Loucy (cell line): ENCODE measurements at regions not wholly inside any gene's neighbourhood (a gene's known extent, or its start where the extent isn't known, plus 50 kb on each side); places are given as distances from the start of the nearest gene placed in this dataset.

ENCODE experiments used
- H2AFZ ChIP-seq: fragments of 200-600 bp; sonication (generic); 2 replicates; pipeline ENCODE4 v1.6.0; 2016; ENCODE audit warnings: antibody characterized with exemption, mild to moderate bottlenecking, low read length, moderate library complexity
- H3F3A ChIP-seq: fragments of 200-600 bp; 2 replicates; pipeline ENCODE4 v1.6.0; 2016; ENCODE audit warnings: antibody characterized with exemption, low read depth, mild to moderate bottlenecking
- H3K27me3 ChIP-seq: fragments of 200-600 bp; sonication (generic); 2 replicates; pipeline ENCODE4 v1.6.1; 2014; ENCODE audit warnings: low read length, mild to moderate bottlenecking; ENCODE audit not compliant: insufficient read depth, poor library complexity, severe bottlenecking
- H3K36me3 ChIP-seq: fragments of 200-600 bp; sonication (generic); 2 replicates; pipeline ENCODE4 v1.6.1; 2016; ENCODE audit warnings: low read length; ENCODE audit not compliant: insufficient read depth
- H3K4me1 ChIP-seq: fragments of 200-600 bp; sonication (generic); 2 replicates; pipeline ENCODE4 v1.5.1; 2014; ENCODE audit warnings: low read length, mild to moderate bottlenecking; ENCODE audit not compliant: insufficient read depth, poor library complexity, severe bottlenecking
- H3K4me2 ChIP-seq: fragments of 200-600 bp; sonication (generic); 2 replicates; pipeline ENCODE4 v1.6.0; 2014; ENCODE audit warnings: antibody characterized with exemption, low read length, low read depth, mild to moderate bottlenecking; ENCODE audit not compliant: poor library complexity, severe bottlenecking
- H3K4me3 ChIP-seq: fragments of 200-600 bp; sonication (generic); 2 replicates; pipeline ENCODE4 v1.5.1; 2014; ENCODE audit warnings: low read length, mild to moderate bottlenecking, mixed read lengths; ENCODE audit not compliant: poor library complexity, severe bottlenecking
- H3K79me2 ChIP-seq: fragments of 200-600 bp; sonication (generic); 2 replicates; pipeline ENCODE4 v1.6.1; 2014; ENCODE audit warnings: low read length; ENCODE audit not compliant: insufficient read depth
- H3K9ac ChIP-seq: fragments of 200-600 bp; sonication (generic); 2 replicates; pipeline ENCODE4 v1.6.0; 2014; ENCODE audit warnings: mild to moderate bottlenecking, low read depth, low read length, moderate library complexity; ENCODE audit not compliant: poor library complexity, severe bottlenecking
- H3K9me2 ChIP-seq: fragments of 200-600 bp; sonication (generic); replicated peaks from 2 replicates; pipeline ENCODE4 v1.6.1; 2016; ENCODE audit warnings: low read depth, low read length, mixed read lengths
- H3K9me3 ChIP-seq: fragments of 200-600 bp; sonication (generic); 2 replicates; pipeline ENCODE4 v1.6.1; 2014; ENCODE audit warnings: mild to moderate bottlenecking, antibody characterized with exemption, low read length, low read depth; ENCODE audit not compliant: insufficient read depth
- H4K20me1 ChIP-seq: fragments of 200-600 bp; sonication (generic); 2 replicates; pipeline ENCODE4 v1.6.0; 2014; ENCODE audit warnings: antibody characterized with exemption, low read length, mild to moderate bottlenecking; ENCODE audit not compliant: insufficient read depth, poor library complexity, severe bottlenecking
- EZH2phosphoT487 ChIP-seq: fragments of 200-600 bp; IDR thresholded peaks from 2 replicates; pipeline ENCODE4 v1.6.1; 2018; ENCODE audit warnings: antibody characterized with exemption, mild to moderate bottlenecking, moderate library complexity, borderline replicate concordance
- TF ChIP-seq, protein P1 (sequence below): fragments of 200-600 bp; sonication (generic); conservative IDR thresholded peaks from 2 replicates; pipeline ENCODE4 v1.5.1; 2014; ENCODE audit warnings: mild to moderate bottlenecking, antibody characterized with exemption, low read length

DNA sequence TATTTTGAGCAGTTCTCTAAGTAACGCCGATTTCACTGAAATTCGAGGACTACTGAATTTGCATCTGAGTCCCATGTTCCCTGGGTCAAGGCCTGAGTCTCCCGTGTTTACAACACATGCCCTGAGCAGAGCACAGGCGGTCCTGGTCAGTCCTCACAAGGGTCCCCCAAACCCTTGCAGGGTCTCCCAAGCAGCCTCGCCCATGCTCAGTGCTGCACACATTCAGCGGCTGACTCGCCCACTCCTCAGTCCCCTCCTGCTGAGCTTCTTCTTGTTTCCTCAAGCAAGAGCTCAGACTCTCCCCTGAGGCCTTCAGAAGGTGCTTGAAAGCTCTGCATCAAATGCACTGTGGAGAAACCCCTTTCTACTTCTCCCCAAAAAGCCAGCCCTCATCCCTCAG lies 114.6 kb downstream of the INHBB start:
- Histone ChIP-seq H3K79me2 (no peaks in the 10 kb centered on the region), H3K9me3 (peaks cover 11% of the 10 kb centered on the region; the same call in 1 of the 2 replicates), H2AFZ (no peak overlapping the region), H3K4me2 (no peak overlapping the region), H3K27me3 (no peaks in the 10 kb centered on the region), H3K4me3 (no peak overlapping the region), H3K36me3 (no peaks in the 10 kb centered on the region), H3K9ac (no peak overlapping the region), H3K4me1 (no peaks in the 10 kb centered on the region), H3K9me2 (no peaks in the 10 kb centered on the region), H4K20me1 (no peaks in the 10 kb centered on the region), H3F3A (no peaks in the 10 kb centered on the region)
- no peak for TF ChIP-seq EZH2phosphoT487
- TF ChIP-seq, protein P1, sequence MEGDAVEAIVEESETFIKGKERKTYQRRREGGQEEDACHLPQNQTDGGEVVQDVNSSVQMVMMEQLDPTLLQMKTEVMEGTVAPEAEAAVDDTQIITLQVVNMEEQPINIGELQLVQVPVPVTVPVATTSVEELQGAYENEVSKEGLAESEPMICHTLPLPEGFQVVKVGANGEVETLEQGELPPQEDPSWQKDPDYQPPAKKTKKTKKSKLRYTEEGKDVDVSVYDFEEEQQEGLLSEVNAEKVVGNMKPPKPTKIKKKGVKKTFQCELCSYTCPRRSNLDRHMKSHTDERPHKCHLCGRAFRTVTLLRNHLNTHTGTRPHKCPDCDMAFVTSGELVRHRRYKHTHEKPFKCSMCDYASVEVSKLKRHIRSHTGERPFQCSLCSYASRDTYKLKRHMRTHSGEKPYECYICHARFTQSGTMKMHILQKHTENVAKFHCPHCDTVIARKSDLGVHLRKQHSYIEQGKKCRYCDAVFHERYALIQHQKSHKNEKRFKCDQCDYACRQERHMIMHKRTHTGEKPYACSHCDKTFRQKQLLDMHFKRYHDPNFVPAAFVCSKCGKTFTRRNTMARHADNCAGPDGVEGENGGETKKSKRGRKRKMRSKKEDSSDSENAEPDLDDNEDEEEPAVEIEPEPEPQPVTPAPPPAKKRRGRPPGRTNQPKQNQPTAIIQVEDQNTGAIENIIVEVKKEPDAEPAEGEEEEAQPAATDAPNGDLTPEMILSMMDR = no peak

DNA sequence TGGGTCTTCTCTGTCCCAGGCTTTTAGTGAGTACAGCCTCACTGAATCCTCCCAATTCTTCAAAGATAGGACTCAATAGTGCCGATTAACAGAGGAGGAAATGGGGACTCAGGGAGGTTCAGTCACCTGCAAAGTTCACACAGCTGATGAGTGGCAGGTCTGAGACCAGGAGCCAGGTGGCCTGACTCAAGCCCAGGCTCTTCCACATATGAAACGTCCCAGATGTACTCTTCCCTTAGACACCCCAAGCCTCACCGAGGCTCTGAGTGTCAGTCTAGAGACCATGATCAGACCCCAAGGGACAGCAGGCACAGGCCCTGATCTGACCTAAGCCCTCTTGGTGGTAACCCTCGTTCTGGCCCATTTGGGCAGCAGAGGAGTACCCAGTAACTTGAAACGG lies 115.2 kb downstream of the INHBB start:
- no peak overlapping the region for H3K9ac ChIP-seq
- H3K4me1 ChIP-seq = no peaks in the 10 kb centered on the region
- H3K9me3 ChIP-seq = peaks cover 11% of the 10 kb centered on the region; the same call in 1 of the 2 replicates
- no peak overlapping the region for H2AFZ ChIP-seq
- H4K20me1 ChIP-seq = no peaks in the 10 kb centered on the region
- H3K27me3 ChIP-seq = no peaks in the 10 kb centered on the region
- H3K4me3 ChIP-seq = no peak overlapping the region
- no peaks in the 10 kb centered on the region for H3F3A ChIP-seq
- no peak overlapping the region for H3K4me2 ChIP-seq
- no peaks in the 10 kb centered on the region for H3K36me3 ChIP-seq
- no peak for TF ChIP-seq EZH2phosphoT487
- TF ChIP-seq, protein P1 = no peak
- no peaks in the 10 kb centered on the region for H3K79me2 ChIP-seq
- H3K9me2 ChIP-seq = no peaks in the 10 kb centered on the region

DNA sequence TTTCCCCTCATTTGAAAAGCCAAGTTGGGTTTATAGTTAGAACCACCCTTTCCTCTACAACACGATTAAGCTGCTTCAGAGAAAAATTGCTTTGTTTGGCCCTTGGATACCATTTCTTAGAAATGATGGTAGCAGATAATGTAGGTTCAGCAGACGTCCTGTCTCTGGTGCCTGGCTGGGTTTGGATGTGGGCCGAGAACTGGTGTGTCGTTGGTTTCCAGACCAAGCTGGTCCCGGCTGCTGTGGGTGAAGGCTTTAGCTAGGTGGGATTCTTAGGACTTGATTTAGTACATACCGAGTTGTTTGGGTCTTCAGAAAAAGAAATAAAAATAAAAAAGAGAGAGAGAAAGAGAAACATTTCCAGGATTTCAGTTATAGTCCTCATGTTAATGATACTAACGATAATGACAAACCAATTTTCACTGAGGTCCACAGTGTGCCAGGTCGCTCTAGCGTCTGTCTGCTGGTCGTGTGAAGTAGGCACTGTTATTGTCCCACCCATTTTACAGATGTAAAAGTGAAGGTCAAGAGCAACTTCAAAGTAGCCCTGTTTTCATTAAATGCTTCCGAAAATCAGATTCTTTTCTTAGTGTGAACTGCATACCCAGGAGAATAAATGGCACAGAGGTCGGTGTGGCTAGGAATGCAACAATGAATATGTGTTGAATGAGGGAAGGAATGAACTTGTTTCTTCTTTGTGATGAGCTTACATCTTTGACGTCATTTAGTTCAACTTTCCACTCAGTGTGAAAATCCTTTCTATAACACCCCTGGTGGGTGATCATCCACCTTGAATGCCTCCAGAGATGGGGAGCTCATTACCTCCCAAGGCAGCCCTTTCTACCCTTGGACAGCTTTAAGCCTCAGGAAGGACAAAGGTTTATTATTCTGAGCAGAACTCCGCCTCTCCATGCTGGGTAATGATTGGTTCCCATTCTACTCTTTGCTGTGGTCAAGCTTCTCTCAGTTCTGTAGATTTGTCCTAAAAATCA lies 115.9 kb downstream of the INHBB start:
- Histone ChIP-seq H3K79me2 (no peaks in the 10 kb centered on the region), H2AFZ (no peak overlapping the region), H3K9me2 (no peaks in the 10 kb centered on the region), H3K9ac (no peak overlapping the region), H3K36me3 (no peaks in the 10 kb centered on the region), H3K9me3 (peaks cover 10% of the 10 kb centered on the region; the same call in 1 of the 2 replicates), H3K4me2 (no peak overlapping the region), H4K20me1 (no peaks in the 10 kb centered on the region), H3K4me3 (no peak overlapping the region), H3F3A (no peaks in the 10 kb centered on the region), H3K4me1 (no peaks in the 10 kb centered on the region), H3K27me3 (no peaks in the 10 kb centered on the region)
- TF ChIP-seq, protein P1 = no peak
- no peak for TF ChIP-seq EZH2phosphoT487
